Right lobe of liver (tissue), 6 donors: ENCODE measurements at regions not wholly inside any gene's neighbourhood (a gene's known extent, or its start where the extent isn't known, plus 50 kb on each side); places are given as distances from the start of the nearest gene placed in this dataset.

ENCODE experiments used
- ATAC-seq, 4 donors: fragments of 200-7000 bp; cut with Tn5 transposase; one replicate each; pipeline ENCODE4 v1.9.1; 2020; ENCODE audit warnings: mild to moderate bottlenecking in 4 of 4, moderate library complexity in 4 of 4
- DNase-seq, 3 donors: peaks; one replicate each; pipeline ENCODE4 v3.0.0-alpha.2; 2020
- H3K27ac ChIP-seq, 3 donors: fragments of 200-600 bp; one replicate each; pipeline ENCODE4 v1.8.0; 2022
- H3K27me3 ChIP-seq, 2 donors: fragments of 200-600 bp; one replicate each; pipeline ENCODE4 v1.8.0; 2022
- H3K36me3 ChIP-seq, 4 donors: fragments of 200-600 bp; sonication (generic) in 1 of 4; one replicate each; pipeline versions ENCODE4 v1.5.1 to v1.8.0; 2017 to 2022; ENCODE audit warnings: control low read depth in 1 of 4
- H3K4me1 ChIP-seq, 4 donors: fragments of 200-600 bp; sonication (generic) in 1 of 4; one replicate each; pipeline versions ENCODE4 v1.5.1 to v1.8.0; 2017 to 2022; ENCODE audit warnings: control low read depth in 1 of 4
- H3K4me3 ChIP-seq, 3 donors: fragments of 200-600 bp; one replicate each; pipeline ENCODE4 v1.8.0; 2022
- H3K9me3 ChIP-seq, 4 donors: fragments of 200-600 bp; sonication (generic) in 1 of 4; one replicate each; pipeline versions ENCODE4 v1.5.1 to v1.8.0; 2017 to 2022; ENCODE audit warnings: control low read depth in 1 of 4
- CTCF ChIP-seq, 4 donors: fragments of 200-600 bp in 3 of 4; fragments of 450-650 bp in 1 of 4; IDR thresholded peaks; one replicate each; pipeline versions ENCODE4 v1.5.1 to v1.8.0; 2016 to 2022; ENCODE audit warnings: antibody characterized with exemption in 4 of 4, mild to moderate bottlenecking in 2 of 4
- POLR2A ChIP-seq: fragments of 450-650 bp; IDR thresholded peaks from one replicate; pipeline ENCODE4 v1.6.1; 2017; ENCODE audit warnings: antibody characterized with exemption, mild to moderate bottlenecking
- WGBS: methylation state at CpG from one replicate; pipeline ENCODE4 v1.1.6; 2018; ENCODE audit warnings: low coverage, low lambda C conversion rate; ENCODE audit not compliant: insufficient coverage; ENCODE audit errors: missing lambda C conversion rate; 5-methylcytosine and 5-hydroxymethylcytosine counted together
- intact Hi-C, 2 donors: fragments of 100-400 bp; cut with DNase I; formaldehyde crosslinking; loops; one replicate each; pipeline versions ENCODE4 v1.11.2 to v1.14.1; 2022
- donor health status: DM: no; HTN: yes; CAD: no.
- donor health status: DM: no; HTN: no; CAD: no.
- donor health status: DM: no; HTN: no; CAD: no.
- donor health status: DM: no; HTN: yes; CAD: no.
- donor health status: DM: no; HTN: yes; CAD: no.

DNA sequence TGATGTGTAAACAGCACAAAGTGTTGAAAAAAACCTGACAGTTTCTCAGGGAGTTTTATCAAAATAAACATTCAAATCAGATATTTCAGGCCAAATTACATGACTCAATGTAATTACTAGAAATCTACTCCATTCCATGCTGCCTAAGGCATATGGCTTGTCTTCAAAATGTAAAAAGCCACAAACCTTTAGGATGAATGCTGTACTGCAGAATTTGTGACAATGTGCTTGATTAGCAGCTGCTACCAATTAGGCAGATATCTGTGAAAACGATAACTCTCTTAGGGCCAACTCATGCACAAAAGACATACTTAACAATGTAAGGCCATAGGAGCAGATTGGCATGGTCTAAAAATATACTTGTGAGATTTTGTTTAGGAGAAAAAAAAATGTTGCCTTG, 267.0 kb downstream of the DACT1 start:
- Histone ChIP-seq H3K36me3 (no peaks in the 10 kb centered on the region), H3K27ac (no peak overlapping the region), H3K4me1 (no peaks in the 10 kb centered on the region), H3K4me3 (no peak overlapping the region), H3K9me3 (no peaks in the 10 kb centered on the region), H3K27me3 (no peaks in the 10 kb centered on the region)
- TF ChIP-seq POLR2A: no peak
- no peak for TF ChIP-seq CTCF (IDR thresholded peaks at IDR 0.05)
- intact Hi-C loops: no loop called here
- ATAC-seq: no peak
- no peak for DNase-seq
- 32% methylated on average over 1 of the region's 1 CpG for WGBS

DNA sequence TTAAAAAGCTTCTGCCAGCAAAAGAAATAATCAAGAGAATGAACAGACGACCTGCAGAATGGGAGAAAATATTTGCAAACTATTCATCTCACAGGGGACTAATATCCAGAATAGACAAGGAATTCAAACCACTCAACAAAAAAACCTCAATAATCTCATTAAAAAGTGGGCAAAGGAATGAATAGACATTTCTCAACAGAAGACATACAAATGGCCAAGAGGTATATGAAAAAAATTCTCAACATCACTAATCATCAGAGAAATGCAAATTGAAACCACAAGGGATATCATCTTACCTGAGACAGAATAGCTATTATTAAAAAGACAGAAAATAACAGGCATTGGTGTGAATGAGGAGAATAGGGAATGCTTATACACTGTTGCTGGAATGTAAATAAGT, 270.0 kb downstream of the DACT1 start:
- no peaks in the 10 kb centered on the region for H3K36me3 ChIP-seq
- no peak overlapping the region for H3K4me3 ChIP-seq
- ATAC-seq: no peak
- WGBS: 44% methylated on average over 1 of the region's 1 CpG
- intact Hi-C loops: no loop called here
- no peaks in the 10 kb centered on the region for H3K9me3 ChIP-seq
- no peak for DNase-seq
- TF ChIP-seq POLR2A (no peak), CTCF (IDR thresholded peaks at IDR 0.05) (no peak)
- H3K4me1 ChIP-seq: no peaks in the 10 kb centered on the region
- no peaks in the 10 kb centered on the region for H3K27me3 ChIP-seq
- no peak overlapping the region for H3K27ac ChIP-seq

- DNase-seq: no peak
- H3K36me3 ChIP-seq: no peaks in the 10 kb centered on the region
- no peaks in the 10 kb centered on the region for H3K9me3 ChIP-seq
- ATAC-seq: no peak
- H3K4me3 ChIP-seq: no peak overlapping the region
- intact Hi-C loops: no loop called here
- no peaks in the 10 kb centered on the region for H3K27me3 ChIP-seq
- no peaks in the 10 kb centered on the region for H3K4me1 ChIP-seq
- 54% methylated on average over 6 of the region's 6 CpGs for WGBS
- TF ChIP-seq POLR2A (no peak), CTCF (IDR thresholded peaks at IDR 0.05) (no peak)
- H3K27ac ChIP-seq: no peak overlapping the region
Observed at GRCh38 chr14:58912287-58912686, 274.5 kb downstream of the DACT1 start.

DNA sequence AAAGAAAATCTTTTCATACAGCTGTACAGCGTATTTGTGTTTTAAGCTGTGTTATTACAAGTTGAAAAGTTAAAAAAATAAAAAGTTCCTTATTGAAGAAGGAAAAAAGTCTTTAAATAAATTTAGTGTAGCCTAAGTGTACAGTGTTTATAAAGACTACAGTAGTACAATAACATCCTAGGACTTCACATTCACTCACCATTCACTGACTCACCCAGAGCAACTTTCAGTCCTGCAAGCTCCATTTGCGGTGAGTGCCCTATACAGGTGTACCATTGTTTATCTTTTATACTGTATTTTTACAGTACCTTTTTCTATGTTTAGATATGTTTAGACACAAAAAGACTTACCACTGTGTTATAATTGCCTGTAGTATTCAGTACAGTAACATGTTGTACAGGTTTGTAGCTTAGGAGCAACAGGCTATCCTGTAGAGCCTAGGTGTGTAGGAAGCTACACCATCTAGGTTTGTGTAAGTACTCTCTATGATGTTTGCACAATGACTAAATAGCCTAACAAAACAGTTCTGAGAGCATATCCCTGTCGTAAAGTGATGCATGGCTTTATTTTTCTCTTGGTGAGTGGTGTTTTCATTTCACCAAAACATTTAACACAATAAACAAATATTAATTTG, 275.2 kb downstream of the DACT1 start:
- no peak for ATAC-seq
- Histone ChIP-seq H3K9me3 (no peaks in the 10 kb centered on the region), H3K27ac (no peak overlapping the region), H3K4me3 (no peak overlapping the region), H3K27me3 (no peaks in the 10 kb centered on the region), H3K4me1 (no peaks in the 10 kb centered on the region), H3K36me3 (no peaks in the 10 kb centered on the region)
- DNase-seq: no peak
- 71% methylated on average over 3 of the region's 3 CpGs for WGBS
- intact Hi-C loops: no loop called here
- TF ChIP-seq CTCF (IDR thresholded peaks at IDR 0.05) (no peak), POLR2A (no peak)
